PC-3 (cell line): ENCODE measurements at regions not wholly inside any gene's neighbourhood (a gene's known extent, or its start where the extent isn't known, plus 50 kb on each side); places are given as distances from the start of the nearest gene placed in this dataset.

ENCODE experiments used
- EZH2 ChIP-seq: fragments of 300-600 bp; sonication (generic); IDR thresholded peaks from one replicate; pipeline ENCODE4 v1.6.1; 2017; ENCODE audit warnings: antibody characterized with exemption, mild to moderate bottlenecking, low read length; ENCODE audit not compliant: unreplicated experiment
- EZH2phosphoT487 ChIP-seq: fragments of 300-600 bp; sonication (generic); IDR thresholded peaks from 2 replicates; pipeline ENCODE4 v1.6.1; 2018; ENCODE audit warnings: mild to moderate bottlenecking, antibody characterized with exemption, low read length, borderline replicate concordance
- TF ChIP-seq, protein P1 (sequence below): fragments of 300-600 bp; sonication (generic); conservative IDR thresholded peaks from 2 replicates; pipeline ENCODE4 v1.5.1; 2017; ENCODE audit warnings: antibody characterized with exemption, low read depth, mild to moderate bottlenecking, low read length

- TF ChIP-seq, protein P1, sequence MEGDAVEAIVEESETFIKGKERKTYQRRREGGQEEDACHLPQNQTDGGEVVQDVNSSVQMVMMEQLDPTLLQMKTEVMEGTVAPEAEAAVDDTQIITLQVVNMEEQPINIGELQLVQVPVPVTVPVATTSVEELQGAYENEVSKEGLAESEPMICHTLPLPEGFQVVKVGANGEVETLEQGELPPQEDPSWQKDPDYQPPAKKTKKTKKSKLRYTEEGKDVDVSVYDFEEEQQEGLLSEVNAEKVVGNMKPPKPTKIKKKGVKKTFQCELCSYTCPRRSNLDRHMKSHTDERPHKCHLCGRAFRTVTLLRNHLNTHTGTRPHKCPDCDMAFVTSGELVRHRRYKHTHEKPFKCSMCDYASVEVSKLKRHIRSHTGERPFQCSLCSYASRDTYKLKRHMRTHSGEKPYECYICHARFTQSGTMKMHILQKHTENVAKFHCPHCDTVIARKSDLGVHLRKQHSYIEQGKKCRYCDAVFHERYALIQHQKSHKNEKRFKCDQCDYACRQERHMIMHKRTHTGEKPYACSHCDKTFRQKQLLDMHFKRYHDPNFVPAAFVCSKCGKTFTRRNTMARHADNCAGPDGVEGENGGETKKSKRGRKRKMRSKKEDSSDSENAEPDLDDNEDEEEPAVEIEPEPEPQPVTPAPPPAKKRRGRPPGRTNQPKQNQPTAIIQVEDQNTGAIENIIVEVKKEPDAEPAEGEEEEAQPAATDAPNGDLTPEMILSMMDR, result no peak
- no peak for TF ChIP-seq EZH2phosphoT487
- TF ChIP-seq EZH2, result no peak
Observed at GRCh38 chr2:217430916-217431576, 571.2 kb upstream of the TNP1 start.
